GM21717 (cell line): ENCODE measurements at regions not wholly inside any gene's neighbourhood (a gene's known extent, or its start where the extent isn't known, plus 50 kb on each side); places are given as distances from the start of the nearest gene placed in this dataset.
"Not testable (repeated sequence)": the region's sequence is repeated elsewhere in the genome, so short reads cannot be mapped to it uniquely, and the experiment has no call there.

ENCODE experiments used
- ATAC-seq: cut with Tn5 transposase; IDR thresholded peaks from one replicate; pipeline ENCODE4 v1.9.1; 2021; ENCODE audit warnings: mild to moderate bottlenecking, moderate library complexity; ENCODE audit not compliant: unreplicated experiment

DNA sequence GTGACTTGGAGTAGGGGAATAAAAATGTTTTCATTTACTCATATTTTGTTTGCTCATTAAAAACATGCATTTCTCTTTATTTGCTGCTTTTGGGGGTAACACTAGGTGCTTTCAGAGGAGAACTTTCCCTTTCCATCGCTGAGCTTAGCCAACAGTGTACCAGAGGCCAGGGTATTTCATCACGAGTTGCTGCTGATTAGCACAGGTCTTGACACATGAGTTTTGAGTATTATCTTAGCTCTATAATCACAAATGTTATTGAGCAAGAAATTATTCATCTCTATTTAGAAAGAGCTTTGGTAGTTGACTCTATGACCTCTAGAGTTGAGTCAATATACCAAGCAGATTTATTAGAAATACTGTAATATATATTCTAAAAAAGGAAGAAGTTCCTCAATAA lies 375.9 kb downstream of the NXPH1 start:
- ATAC-seq: no peak

DNA sequence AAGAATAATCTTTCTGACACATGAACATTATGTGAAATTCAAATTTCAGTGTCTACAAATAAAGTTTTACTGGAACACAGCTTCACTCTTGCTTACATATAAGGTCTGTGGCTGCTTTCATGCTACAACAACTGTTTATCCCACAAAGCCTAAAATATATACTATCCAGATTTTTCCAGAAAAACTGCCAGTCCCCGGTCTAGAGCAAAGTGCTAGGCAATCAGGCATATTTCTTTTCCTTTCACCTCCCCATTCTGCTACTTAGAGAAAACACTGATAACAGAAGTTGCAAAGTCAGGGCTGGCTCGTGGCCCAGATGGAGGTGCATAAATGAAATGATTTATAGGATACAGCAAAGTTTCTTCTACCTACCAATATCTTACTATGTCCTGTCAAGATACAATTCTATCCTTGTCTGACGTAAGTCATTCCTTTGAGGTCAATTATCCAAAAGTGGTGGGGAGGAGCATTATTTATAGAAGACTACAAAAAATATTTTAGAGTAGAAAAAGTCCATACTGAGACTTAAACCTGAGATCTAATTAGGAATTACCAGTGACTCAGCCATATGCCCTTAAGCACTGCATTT lies 384.1 kb downstream of the NXPH1 start:
- ATAC-seq: no peak

DNA sequence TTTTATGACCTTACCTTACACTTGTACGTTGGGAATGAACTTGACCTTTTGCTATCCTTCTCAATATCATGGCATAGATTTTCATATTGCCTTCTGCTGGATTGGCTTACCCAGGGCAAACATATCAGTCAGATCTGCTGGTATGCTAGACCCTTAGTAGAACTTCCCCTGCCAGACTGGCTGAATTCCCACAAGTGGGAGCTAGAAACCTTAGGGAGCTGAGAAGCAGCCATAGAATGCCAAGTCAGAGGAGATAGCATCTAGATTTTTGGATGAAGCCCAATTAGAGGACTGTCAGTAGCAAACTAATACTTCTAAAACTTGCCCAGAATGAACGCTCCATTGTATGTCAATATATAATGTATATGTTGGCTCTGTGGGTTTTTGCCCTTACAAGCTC lies 385.0 kb downstream of the NXPH1 start:
- no peak for ATAC-seq

DNA sequence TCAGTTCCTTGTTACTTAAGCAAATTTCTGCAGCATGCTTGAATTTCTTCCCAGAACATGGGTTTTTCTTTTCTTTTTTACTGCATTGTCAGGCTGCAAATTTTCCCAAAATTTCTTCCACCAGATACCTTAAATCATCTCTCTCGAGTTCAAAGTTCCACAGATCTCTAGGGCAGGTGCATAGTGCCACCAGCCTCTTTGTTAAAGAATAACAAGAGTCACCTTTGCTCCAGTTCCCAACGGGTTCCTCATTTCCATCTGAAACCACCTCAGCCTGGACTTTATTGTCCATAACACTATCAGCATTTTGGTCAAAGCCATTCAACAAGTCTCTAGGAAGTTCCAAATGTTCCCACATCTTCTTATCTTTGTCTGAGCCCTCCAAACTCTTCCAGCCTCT lies 389.2 kb downstream of the NXPH1 start:
- no peak for ATAC-seq

DNA sequence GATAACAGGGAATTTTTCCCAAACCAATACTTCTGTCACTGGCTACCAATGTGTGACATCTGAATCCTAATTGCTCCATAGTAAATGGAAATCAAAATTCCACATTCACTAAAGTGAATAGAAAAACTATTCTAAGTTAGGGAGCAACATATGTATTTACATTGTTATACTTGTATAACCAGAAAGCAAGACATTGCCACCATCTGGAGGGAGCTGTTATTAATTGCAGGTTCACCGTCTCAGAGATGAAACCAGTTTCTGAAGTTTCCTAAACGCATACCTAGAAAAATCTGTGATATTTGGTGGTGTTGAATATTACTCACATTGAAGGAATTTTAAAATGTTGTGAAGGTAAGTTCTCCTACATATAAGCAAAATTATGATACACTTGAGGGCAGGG lies 390.1 kb downstream of the NXPH1 start:
- ATAC-seq: no peak

DNA sequence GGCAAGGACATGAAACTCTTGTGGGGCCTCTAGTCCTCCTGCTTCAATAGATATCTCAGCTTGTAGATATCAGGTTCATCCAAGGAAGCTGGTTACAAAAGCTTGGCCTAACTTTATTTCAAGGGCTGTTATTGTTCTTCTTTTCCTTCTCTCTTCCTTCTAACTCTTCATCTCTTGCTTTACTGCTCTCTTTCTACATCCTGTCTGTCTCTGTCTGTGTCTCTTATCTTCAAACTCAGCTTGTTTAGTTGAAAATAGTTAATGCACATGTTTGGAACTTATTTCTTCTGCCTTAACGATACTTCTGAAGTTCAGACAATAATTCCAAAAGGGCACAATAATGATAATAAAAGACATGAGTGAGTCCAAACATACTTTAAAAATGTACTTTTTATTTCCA lies 393.9 kb downstream of the NXPH1 start:
- ATAC-seq: no peak

DNA sequence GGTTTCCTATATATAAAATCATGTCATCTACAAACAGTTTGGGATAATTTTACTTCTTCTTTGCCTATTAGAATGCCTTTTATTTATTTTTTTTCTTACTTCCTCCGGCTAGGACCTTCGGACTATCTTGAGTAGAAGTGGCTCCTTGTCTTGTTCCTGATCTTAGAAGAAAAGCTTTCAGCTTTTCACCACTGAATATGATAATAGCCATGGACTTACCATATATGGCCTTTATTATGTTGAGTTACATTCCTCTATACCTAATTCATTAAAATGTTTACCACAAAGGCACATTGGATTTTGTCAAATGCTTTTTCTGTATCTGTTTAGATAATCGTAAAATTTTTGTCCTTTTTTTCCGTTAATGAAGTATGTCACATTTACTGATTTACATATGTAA lies 395.7 kb downstream of the NXPH1 start:
- no peak for ATAC-seq

DNA sequence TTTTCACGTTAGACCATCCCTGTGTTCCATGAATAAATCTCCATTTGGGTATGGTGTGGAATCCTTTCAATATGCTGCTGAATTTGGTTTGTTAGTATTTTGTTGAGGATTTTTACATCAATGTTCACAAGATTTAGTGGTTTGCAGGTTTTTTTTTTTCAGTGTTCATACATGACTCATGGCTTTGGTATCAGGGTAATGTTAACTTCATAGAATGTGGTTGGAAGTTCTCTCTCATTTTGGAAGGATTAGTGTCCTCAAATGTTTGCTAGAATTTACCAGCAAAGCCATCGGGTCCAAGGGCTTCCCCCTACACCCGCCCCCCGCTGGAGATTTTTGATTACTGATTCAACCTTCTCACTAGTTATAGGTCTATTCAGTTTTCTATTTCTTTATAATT lies 398.0 kb downstream of the NXPH1 start:
- ATAC-seq: no peak

DNA sequence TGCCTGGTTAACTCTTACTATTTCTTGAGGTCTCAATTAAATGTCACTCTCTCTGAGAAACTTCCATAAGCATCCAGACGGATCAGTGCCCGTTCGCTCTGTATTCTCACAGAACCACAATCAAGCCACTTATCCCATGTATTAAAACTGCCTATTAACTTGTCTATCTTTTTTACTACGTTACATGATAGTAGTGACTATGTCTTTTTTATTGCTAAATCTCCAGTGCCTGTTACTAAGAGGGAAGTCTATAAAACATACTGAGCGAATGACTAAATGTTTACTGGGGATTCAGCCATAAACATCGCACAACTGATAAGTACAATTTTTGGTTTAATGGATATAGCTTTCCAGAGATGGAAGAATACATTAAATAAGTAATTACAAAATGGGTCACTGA lies 399.9 kb downstream of the NXPH1 start:
- ATAC-seq: no peak

DNA sequence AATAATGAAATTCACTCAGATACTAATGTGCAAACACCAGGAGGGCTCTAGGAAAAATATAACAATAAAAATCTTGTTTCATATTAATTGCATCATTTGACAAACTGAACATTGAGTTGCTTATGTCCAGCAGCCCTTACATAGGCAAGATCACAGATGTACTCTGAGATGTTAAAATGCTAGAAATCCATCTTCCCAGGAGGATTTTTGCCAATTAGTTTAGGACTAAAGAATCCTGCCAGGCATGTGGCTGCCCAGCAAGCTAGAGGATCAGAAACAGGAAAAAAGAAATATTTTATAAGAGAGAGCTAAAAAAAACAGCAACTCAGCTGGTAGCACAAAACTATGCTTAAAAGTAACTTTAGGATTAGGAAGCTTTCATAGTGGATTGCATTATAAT lies 407.8 kb downstream of the NXPH1 start:
- ATAC-seq: no peak

DNA sequence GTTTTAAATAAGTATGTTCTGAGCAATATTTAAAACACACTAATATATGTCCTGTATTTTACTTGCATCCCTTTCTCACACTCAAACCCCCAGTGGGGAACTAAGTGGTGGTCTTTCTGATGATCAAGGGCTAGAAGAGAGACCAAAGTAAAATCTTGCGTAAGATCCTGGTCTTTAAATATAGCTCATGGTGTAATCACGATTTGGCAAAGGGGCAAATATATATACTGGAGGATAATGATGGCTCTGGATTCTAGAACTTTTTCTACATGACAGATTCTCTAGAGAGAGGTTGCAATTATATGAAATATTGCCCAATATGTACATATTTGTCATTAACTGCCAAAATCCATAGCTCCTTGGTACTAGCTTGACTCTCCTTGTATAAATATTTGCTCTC lies 438.3 kb downstream of the NXPH1 start:
- ATAC-seq: no peak

DNA sequence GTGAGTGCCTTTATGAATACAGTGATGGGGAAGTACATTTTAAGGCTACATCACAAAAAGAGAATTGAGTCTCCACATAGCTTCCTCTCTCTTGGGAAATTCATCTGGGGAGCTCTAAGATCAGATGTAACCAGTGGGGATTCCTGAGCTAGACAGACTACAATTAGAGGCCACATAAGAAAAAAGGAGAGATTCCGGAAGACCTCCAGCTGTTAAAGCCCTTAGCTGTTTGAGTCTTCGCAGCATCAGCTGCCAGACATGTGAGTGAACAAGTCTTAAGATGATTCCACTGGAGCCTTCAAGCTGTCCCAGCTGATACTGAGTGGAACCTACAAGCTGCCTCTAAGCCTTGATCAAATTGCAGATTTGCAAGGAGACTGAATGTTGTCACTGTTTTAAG lies 448.5 kb downstream of the NXPH1 start:
- no peak for ATAC-seq

DNA sequence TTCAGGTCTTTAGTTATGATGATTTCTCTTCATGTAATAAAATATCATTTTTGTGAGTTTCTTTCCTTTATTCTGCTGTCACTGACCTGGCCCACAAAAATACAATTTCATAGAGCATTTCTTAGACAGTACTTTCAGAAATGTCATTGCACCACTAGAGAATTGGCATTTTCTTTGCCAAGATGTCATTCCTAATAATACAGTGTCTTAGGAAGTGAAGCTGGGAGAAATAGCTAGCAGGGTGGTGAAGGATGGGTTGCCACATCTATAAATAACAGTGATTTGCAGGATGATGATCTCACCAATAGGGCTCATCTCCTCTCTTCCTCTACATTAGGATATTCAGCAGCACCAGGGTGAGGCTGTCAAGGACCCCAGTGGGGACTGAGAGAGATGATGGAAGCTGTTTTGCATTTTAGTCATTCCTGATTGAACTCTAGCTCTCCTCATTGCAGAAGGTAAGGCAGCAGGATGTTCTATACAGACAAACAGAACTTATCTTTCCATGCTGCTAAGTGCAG lies 452.1 kb downstream of the NXPH1 start:
- no peak for ATAC-seq

DNA sequence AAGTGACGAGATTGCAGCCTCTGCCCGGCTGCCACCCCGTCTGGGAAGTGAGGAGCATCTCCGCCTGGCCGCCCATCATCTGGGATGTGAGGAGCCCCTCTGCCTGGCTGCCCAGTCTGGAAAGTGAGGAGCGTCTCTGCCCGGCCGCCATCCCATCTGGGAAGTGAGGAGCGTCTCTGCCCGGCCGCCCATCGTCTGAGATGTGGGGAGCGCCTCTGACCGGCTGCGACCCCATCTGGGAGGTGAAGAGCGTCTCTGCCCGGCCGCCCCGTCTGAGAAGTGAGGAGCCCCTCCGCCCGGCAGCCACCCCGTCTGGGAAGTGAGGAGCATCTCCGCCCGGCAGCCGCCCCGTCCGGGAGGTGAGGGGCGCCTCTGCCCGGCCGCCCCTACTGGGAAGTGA lies 456.9 kb downstream of the NXPH1 start:
- not testable (repeated sequence) for ATAC-seq

DNA sequence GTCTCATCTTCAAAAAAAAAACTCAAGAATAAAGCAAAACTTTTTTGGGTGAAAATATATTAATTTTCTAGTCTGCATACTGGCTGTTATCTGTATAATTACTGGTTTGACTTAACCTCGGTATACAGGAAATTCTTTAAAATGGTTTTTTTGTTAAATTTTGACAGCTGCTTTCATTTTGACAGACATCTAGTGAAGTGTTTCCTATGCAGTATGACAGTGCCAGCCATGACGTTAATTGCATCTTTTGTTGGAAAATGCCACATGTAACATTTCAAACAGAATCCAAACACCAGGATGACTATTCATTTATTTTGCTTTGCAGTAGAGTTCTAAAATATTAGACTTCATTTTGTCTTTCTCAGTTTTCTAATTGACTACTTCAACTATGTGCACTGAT lies 460.4 kb downstream of the NXPH1 start:
- no peak for ATAC-seq

DNA sequence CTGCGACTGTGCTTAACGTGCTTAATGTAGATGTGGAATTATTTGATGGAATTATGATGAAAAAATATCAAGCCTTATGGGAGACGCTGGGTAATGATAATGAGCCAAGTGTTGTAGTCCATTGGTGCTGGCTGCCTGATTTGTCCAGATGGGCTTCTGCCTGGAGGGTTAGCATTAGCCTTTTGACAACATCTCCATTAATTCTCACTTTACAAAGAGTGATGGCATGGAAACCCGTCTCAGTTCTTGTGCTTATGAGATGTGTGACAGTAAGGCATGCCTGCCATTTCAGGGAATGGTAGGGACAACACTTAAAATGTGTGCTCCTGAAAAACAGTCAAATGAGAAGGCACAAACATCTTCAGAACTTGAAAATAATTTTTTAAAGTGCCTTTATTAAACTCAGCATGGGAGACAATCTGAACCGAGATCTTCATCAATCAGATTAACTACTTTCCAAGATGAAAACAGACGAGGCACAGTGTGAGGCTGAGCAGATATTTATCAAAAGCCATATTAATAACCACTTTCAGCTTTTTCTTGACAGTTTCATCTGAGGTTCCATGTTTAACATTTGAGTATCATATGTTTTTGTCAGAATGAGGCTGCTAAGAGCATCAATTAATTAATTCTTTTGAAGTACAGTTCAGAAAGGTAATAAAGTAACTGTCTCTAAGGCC lies 473.1 kb downstream of the NXPH1 start:
- ATAC-seq: no peak

DNA sequence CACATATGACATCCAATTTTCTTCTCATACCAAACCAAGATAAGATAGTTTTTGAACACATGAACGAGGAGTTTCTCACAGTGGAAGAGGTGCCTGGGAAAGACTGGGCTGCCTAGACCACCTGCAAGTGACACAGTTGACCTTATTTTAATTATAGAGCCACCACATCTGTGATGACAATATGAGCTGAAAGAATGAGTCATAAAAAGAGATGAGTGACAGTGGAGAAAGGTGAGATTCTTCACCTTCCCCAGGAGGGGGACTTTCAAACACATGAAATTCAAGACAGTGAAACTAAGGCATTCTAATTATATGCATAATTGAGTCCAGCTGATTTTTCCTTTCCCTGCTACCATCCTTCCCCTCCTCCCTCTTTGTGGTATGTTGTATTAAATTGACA lies 475.5 kb downstream of the NXPH1 start:
- ATAC-seq: no peak

DNA sequence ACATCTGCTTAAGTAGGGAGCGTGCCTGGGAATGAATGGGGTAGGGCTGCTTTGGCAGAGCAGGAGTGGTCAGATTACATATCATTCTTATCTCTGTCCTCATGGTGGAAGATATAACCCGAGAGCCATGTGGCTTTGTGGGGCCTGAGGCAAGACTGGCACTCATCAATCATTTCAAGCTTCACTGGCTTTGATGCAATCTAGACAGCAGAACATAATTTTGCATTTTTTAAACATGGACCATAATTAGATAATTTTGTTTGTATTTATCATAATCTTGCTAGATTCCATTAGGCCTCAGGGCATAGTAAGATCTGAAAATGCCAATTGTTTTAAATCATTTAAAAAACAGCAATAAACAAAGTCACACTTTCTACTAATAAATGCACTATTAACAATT lies 480.3 kb downstream of the NXPH1 start:
- no peak for ATAC-seq

DNA sequence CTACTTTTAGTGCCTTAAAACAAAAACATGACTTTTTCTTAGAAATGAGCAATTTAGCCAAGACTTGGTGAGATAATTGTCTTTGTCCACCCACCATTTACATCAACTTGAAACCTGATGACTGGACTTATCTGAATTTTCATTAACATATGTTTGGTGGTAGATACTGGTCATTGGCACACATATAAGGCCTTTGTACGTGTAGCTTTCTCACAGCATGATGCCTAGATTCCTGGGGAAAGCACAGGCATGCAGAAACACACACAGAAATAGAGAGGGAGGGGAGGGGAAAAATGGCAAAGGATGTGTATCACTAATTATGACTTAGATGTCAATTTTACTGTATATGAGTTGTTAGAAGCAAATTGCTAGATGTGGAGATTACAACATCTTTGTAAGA lies 488.4 kb downstream of the NXPH1 start:
- no peak for ATAC-seq

DNA sequence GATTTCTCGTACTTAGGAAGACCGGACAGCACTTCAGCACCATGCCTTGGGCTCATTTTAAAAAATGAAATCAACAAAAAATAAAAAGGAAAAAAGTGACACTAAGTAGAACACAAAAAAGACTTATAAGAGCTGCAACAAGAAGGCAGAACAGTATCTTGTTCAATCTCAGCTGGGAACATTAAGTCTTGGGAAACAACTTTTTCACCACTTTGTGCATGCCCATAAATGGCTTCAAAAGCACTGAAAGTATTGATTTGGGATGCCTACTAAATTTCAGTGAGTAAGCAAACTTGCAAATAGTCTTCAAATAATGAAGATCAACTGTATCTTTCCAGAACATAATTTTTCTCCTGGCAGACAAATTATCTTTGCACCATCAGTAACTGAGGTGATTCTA lies 489.3 kb downstream of the NXPH1 start:
- no peak for ATAC-seq

DNA sequence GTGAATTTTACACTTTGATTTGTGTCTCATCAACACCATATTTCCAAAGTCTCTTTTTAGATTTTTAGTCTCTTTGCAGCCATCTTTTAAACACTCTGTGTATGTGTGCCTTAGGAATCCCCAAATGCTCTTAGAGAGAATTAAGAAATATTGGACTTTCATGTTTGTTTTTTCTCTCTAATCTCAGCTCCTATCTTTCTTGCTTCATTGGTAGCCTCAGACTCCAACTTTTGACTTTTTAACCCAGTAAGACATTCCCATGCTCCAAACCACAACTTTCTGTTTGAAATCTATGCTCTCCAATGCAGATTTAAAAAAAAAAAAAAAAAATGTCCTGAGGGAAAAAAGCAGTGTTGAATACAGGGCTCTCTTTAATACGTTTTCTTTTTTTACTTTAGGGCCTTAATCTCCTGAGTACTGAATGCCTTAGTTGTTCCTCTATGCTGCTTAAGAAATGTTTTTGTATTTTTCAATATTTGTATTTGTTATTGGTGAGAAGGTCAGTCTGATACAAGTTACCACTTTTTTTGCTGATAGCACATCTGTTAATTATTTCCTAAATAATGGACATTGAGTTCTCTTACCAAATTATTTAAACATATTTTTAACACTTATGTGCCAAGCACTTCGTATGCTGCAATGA lies 489.9 kb downstream of the NXPH1 start:
- ATAC-seq: no peak

DNA sequence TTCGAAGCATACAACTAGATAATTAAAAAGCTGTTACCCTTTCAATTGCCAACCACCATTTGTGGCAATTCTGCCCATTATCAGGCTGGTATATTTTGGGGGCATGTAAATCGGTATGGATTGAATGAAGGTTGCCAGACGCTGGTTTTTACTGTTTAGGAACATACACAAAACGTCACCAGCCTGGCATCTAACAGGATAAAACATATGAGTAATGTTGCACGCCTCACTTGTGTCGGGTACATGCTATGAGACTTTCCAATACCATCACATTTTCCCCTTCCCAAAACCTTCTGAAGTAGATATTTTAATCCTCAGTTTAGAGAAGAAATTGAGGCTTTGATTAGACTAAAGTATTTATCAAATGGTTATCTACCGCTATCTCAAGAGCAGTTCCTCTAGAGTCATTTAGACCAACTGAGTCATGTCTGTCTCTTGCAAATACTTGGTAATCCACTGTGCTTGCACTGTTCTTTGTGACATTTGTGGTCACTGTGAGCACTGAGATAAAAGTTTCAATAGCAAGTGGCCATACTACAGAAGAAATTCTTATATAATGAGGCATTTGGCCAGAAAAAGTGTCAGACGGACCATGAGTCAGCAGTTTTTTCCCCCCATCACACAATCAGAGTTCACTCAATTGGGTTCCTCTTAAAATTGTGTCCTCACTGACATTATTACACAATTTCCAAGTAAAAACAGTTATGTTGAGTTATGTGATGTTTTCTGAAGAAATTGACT lies 498.7 kb downstream of the NXPH1 start:
- no peak for ATAC-seq
